Nephron progenitor cell (in vitro differentiated cells): ENCODE measurements at regions not wholly inside any gene's neighbourhood (a gene's known extent, or its start where the extent isn't known, plus 50 kb on each side); places are given as distances from the start of the nearest gene placed in this dataset.

Experiments used
- DNase-seq: peaks from one replicate; pipeline ENCODE4 v3.0.0; 2021
- H3K27ac Mint-ChIP-seq: 2 replicates; pipeline ENCODE4 v1.8.0; 2021; ENCODE audit warnings: mild to moderate bottlenecking, moderate library complexity, mixed read lengths
- H3K27me3 Mint-ChIP-seq: 2 replicates; pipeline ENCODE4 v1.8.0; 2021; ENCODE audit warnings: mild to moderate bottlenecking, low read depth, mixed read lengths; ENCODE audit not compliant: poor library complexity
- H3K36me3 Mint-ChIP-seq: 2 replicates; pipeline ENCODE4 v1.8.0; 2021; ENCODE audit warnings: low read depth, mixed read lengths
- H3K4me1 Mint-ChIP-seq: 2 replicates; pipeline ENCODE4 v1.8.0; 2021; ENCODE audit warnings: mixed read lengths
- H3K4me3 Mint-ChIP-seq: 2 replicates; pipeline ENCODE4 v1.8.0; 2021; ENCODE audit warnings: mild to moderate bottlenecking, moderate library complexity, mixed read lengths
- H3K9me3 Mint-ChIP-seq: 2 replicates; pipeline ENCODE4 v1.8.0; 2021; ENCODE audit warnings: mild to moderate bottlenecking, moderate library complexity, mixed read lengths
- TF ChIP-seq, protein P1 (sequence below): fragments of 200-600 bp; sonication (generic); IDR thresholded peaks from 2 replicates; pipeline ENCODE4 v1.5.0; 2021; ENCODE audit warnings: antibody characterized with exemption

- Mint-ChIP-seq H3K27me3 (peaks cover 9% of the 10 kb centered on the region), H3K36me3 (peaks cover 29% of the 10 kb centered on the region), H3K4me3 (no peak overlapping the region), H3K27ac (no peak overlapping the region), H3K9me3 (peaks cover 28% of the 10 kb centered on the region), H3K4me1 (peaks cover 43% of the 10 kb centered on the region)
- TF ChIP-seq, protein P1, sequence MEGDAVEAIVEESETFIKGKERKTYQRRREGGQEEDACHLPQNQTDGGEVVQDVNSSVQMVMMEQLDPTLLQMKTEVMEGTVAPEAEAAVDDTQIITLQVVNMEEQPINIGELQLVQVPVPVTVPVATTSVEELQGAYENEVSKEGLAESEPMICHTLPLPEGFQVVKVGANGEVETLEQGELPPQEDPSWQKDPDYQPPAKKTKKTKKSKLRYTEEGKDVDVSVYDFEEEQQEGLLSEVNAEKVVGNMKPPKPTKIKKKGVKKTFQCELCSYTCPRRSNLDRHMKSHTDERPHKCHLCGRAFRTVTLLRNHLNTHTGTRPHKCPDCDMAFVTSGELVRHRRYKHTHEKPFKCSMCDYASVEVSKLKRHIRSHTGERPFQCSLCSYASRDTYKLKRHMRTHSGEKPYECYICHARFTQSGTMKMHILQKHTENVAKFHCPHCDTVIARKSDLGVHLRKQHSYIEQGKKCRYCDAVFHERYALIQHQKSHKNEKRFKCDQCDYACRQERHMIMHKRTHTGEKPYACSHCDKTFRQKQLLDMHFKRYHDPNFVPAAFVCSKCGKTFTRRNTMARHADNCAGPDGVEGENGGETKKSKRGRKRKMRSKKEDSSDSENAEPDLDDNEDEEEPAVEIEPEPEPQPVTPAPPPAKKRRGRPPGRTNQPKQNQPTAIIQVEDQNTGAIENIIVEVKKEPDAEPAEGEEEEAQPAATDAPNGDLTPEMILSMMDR, result no peak
- no peak for DNase-seq
These were observed 121.3 kb upstream of the BMPER start for GRCh38 chr7:33784000-33784399.

GRCh38 chr7:33788531-33788930 lies 116.8 kb upstream of the BMPER start:
- Mint-ChIP-seq H3K36me3 (peaks cover 14% of the 10 kb centered on the region), H3K4me1 (peaks cover 47% of the 10 kb centered on the region), H3K27ac (peak overlapping the region; percentile 87), H3K4me3 (no peak overlapping the region), H3K9me3 (peaks cover 12% of the 10 kb centered on the region), H3K27me3 (peaks cover 3% of the 10 kb centered on the region)
- no peak for DNase-seq
- TF ChIP-seq, protein P1, result no peak

DNA sequence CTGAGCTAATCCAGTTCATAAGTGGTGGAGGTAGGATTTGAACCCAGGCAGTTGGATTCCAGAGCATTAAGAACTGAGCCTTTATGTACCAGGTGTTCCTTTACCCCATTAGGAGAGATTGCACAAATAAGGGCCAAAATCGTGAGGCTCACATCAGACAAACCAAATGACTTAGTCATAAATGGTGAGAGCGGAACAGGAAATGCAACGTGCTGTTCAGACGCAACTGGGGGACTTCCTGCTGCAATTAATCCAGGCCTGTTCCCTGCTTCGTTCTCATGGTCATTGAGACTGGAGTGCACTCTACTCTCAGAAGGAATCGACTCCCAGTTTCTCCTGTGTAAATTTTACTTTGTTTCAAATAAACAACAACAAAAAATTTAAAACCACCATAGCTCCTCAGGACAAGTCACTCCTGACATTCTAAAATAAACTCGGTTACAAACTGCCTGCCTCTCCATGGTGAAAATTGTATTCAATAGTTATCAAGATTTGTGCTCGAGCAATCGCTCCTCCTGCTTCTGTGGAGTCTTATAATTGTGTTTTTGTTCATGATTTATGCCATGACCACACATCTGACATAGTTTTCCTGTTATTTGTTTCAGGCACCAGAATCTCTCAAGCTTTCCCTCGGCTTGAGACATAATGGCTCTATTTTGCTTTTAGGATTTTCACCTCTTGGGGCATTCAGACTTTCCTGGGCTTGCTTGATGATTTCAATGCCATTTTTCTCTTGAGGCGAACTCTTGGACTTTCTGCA lies 115.3 kb upstream of the BMPER start:
- Mint-ChIP-seq H3K36me3 (peaks cover 9% of the 10 kb centered on the region), H3K4me1 (peaks cover 47% of the 10 kb centered on the region), H3K9me3 (peaks cover 7% of the 10 kb centered on the region), H3K27ac (peak overlapping the region; percentile 49), H3K27me3 (peaks cover 3% of the 10 kb centered on the region), H3K4me3 (no peak overlapping the region)
- TF ChIP-seq, protein P1, result no peak
- DNase-seq, result no peak

GRCh38 chr7:33790746-33791145 lies 114.6 kb upstream of the BMPER start:
- Mint-ChIP-seq H3K4me3 (no peak overlapping the region), H3K36me3 (peaks cover 9% of the 10 kb centered on the region), H3K9me3 (peaks cover 7% of the 10 kb centered on the region), H3K27me3 (peaks cover 3% of the 10 kb centered on the region), H3K4me1 (peaks cover 47% of the 10 kb centered on the region), H3K27ac (peak overlapping the region; percentile 49)
- DNase-seq, result no peak
- TF ChIP-seq, protein P1, result no peak

- H3K27me3 Mint-ChIP-seq, result no peaks in the 10 kb centered on the region
- H3K4me1 Mint-ChIP-seq, result peaks cover 40% of the 10 kb centered on the region
- DNase-seq, result no peak
- H3K27ac Mint-ChIP-seq, result no peak overlapping the region
- peaks cover 2% of the 10 kb centered on the region for H3K9me3 Mint-ChIP-seq
- peaks cover 1% of the 10 kb centered on the region for H3K36me3 Mint-ChIP-seq
- TF ChIP-seq, protein P1, result no peak
- H3K4me3 Mint-ChIP-seq, result no peak overlapping the region
These were observed 113.3 kb upstream of the BMPER start for GRCh38 chr7:33792041-33792440.

DNA sequence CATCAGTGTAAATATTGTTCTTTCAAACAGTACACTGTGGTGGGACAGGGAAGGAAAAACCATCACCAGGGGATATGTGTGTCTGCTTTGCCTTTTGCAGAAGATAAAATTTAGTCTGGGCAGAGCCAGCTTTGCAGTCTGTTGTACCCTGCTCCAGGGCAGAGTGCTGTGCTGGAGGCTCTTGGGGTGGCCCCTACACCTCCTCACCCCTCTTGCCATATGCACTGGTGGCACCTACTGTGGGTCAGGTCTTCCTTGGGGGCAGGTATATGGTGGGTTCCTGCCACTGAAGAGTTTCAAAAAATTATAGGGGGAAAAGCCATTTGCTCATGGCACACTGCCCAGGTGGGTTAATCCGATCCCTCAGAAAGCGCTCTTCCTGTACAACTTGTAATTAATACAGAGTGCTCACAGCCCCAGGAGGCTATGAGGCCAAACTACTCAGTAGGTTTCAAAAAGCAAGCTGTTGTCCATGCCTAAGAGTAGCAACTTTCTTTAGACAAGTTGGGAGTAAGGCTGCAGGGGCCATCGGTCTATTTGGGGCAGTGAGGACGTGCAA lies 112.7 kb upstream of the BMPER start:
- H3K36me3 Mint-ChIP-seq, result peaks cover 4% of the 10 kb centered on the region
- H3K4me1 Mint-ChIP-seq, result peaks cover 38% of the 10 kb centered on the region
- no peak overlapping the region for H3K4me3 Mint-ChIP-seq
- H3K9me3 Mint-ChIP-seq, result peaks cover 6% of the 10 kb centered on the region
- no peak for DNase-seq
- no peak overlapping the region for H3K27ac Mint-ChIP-seq
- TF ChIP-seq, protein P1, result no peak
- H3K27me3 Mint-ChIP-seq, result no peaks in the 10 kb centered on the region
